Hematopoietic multipotent progenitor cell treated with erythropoietin and hydrocortisone succinate and interleukin-3 and kit ligand, for 15 days (in vitro differentiated cells): ENCODE measurements at regions not wholly inside any gene's neighbourhood (a gene's known extent, or its start where the extent isn't known, plus 50 kb on each side); places are given as distances from the start of the nearest gene placed in this dataset.
"Not testable (repeated sequence)": the region's sequence is repeated elsewhere in the genome, so short reads cannot be mapped to it uniquely, and the experiment has no call there.

ENCODE experiments used
- DNase-seq: peaks from one replicate; pipeline ENCODE4 v3.0.0-alpha.2; 2015; ENCODE audit warnings: low spot score

GRCh38 chr13:97724450-97724849 lies 229.0 kb upstream of the IPO5 start:
- no peak for DNase-seq

GRCh38 chr13:97726664-97727280 lies 226.7 kb upstream of the IPO5 start:
- no peak for DNase-seq

GRCh38 chr13:97727991-97728390 lies 225.5 kb upstream of the IPO5 start:
- no peak for DNase-seq

- DNase-seq = no peak
Observed at GRCh38 chr13:97736436-97736835, 217.0 kb upstream of the IPO5 start.

GRCh38 chr13:97742084-97742483 lies 211.4 kb upstream of the IPO5 start:
- DNase-seq = no peak

- no peak for DNase-seq
Observed at GRCh38 chr13:97743938-97744337, 209.5 kb upstream of the IPO5 start.

GRCh38 chr13:97746649-97747048 lies 206.8 kb upstream of the IPO5 start:
- no peak for DNase-seq

GRCh38 chr13:97749174-97749573 lies 204.3 kb upstream of the IPO5 start:
- no peak for DNase-seq

GRCh38 chr13:97751477-97751876 lies 202.0 kb upstream of the IPO5 start:
- no peak for DNase-seq

- DNase-seq = no peak
Observed at GRCh38 chr13:97752961-97753668, 200.4 kb upstream of the IPO5 start.

GRCh38 chr13:97753942-97754670 lies 199.4 kb upstream of the IPO5 start:
- no peak for DNase-seq

GRCh38 chr13:97757807-97758206 lies 195.7 kb upstream of the IPO5 start:
- DNase-seq = no peak

GRCh38 chr13:97758317-97758716 lies 195.2 kb upstream of the IPO5 start:
- DNase-seq = no peak

GRCh38 chr13:97761796-97762540 lies 191.5 kb upstream of the IPO5 start:
- DNase-seq = no peak

GRCh38 chr13:97766749-97767148 lies 186.7 kb upstream of the IPO5 start:
- DNase-seq = no peak

GRCh38 chr13:97768134-97768533 lies 185.3 kb upstream of the IPO5 start:
- no peak for DNase-seq

GRCh38 chr13:97770231-97770630 lies 183.2 kb upstream of the IPO5 start:
- DNase-seq = not testable (repeated sequence)

GRCh38 chr13:97772466-97772865 lies 181.0 kb upstream of the IPO5 start:
- not testable (repeated sequence) for DNase-seq

- not testable (repeated sequence) for DNase-seq
Observed at GRCh38 chr13:97774391-97775100, 178.9 kb upstream of the IPO5 start.

GRCh38 chr13:97780486-97780885 lies 173.0 kb upstream of the IPO5 start:
- DNase-seq = no peak

- DNase-seq = no peak
Observed at GRCh38 chr13:97781891-97782305, 171.6 kb upstream of the IPO5 start.

- no peak for DNase-seq
Observed at GRCh38 chr13:97786510-97786909, 167.0 kb upstream of the IPO5 start.
